GM12872 (cell line): ENCODE measurements at regions not wholly inside any gene's neighbourhood (a gene's known extent, or its start where the extent isn't known, plus 50 kb on each side); places are given as distances from the start of the nearest gene placed in this dataset.

Experiments
- TF ChIP-seq, protein P1 (sequence below): IDR thresholded peaks from 3 replicates; pipeline ENCODE4 v1.5.1; 2011; ENCODE audit warnings: low read depth, mild to moderate bottlenecking, low read length, moderate library complexity; ENCODE audit not compliant: insufficient read depth

DNA sequence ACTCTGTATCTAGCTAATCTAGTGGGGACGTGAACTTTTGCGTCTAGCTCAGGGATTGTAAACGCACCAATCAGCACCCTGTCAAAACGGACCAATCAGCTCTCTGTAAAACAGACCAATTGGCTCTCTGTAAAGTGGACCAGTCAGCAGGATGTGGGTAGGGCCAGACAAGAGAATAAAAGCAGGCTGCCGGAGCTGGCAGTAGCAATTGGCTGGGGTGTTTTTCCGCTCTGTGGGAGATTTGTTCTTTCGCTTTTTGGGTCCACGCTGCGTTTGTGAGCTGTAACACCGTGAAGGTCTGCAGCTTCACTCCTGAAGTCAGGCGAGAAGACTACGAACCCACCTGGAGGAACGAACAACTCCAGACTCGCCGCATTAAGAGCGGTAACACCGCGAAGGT lies 76.5 kb downstream of the SPRING1 start:
- TF ChIP-seq, protein P1, sequence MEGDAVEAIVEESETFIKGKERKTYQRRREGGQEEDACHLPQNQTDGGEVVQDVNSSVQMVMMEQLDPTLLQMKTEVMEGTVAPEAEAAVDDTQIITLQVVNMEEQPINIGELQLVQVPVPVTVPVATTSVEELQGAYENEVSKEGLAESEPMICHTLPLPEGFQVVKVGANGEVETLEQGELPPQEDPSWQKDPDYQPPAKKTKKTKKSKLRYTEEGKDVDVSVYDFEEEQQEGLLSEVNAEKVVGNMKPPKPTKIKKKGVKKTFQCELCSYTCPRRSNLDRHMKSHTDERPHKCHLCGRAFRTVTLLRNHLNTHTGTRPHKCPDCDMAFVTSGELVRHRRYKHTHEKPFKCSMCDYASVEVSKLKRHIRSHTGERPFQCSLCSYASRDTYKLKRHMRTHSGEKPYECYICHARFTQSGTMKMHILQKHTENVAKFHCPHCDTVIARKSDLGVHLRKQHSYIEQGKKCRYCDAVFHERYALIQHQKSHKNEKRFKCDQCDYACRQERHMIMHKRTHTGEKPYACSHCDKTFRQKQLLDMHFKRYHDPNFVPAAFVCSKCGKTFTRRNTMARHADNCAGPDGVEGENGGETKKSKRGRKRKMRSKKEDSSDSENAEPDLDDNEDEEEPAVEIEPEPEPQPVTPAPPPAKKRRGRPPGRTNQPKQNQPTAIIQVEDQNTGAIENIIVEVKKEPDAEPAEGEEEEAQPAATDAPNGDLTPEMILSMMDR: no peak

DNA sequence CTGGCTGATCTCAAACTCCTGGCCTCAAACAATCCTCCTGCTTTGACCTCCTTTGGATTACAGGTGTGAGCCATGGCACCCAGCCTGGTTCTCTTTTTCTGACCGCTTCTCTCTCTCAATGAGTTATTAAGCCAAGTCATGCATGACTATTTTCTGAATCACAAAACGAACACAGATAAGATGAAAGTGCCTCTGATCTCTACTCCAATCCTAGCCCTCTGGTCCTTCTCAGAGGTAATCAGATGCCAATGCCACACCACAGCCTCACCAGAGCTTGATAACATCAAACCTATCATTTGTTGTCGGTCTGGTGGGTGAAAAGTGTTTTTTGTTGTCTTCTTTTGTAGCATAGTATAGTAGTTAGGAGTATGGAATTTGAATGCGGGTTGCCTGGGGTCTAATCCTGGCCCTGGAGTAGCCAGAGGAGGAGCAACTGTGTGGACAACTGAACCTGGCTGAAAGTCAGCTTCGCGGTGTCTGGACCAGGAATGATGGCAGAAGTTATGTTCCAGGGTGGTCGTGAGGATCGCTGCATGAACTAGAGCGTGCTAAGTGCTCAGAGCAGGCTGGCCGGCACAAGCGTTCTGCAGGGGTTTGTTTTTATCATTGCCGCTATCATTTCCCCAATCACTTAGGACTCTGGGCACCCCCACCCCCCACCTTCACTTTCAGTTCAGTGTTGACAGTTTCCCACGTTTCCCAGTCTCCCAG lies 77.9 kb downstream of the SPRING1 start:
- TF ChIP-seq, protein P1: no peak

DNA sequence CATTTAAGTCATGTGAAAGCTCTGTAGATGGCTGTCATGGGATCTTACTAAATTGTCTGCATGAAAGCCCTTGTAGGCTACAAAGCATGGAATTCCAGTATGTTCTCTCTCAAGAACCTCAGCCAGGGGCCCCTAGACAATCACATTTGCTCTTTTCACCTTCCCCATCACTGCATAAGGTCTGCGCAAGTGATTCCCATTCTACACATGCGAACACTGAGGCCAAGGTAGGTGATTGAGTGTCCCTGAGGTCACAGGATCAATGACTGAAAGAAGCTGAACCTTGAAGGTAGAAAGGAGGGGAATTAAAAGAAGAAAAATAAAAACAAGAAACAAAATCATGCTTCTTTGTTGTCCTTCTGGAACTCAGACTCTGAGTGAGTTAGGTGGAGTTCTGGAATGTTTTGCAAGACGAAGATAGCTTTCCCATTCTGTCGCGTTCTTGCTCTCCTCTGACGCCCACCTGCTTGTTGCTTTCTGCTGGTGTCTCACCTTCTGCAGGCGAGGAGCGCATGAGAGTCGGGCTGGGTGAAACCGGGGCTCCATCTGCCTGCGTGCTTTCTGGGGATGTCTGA lies 79.9 kb downstream of the SPRING1 start:
- TF ChIP-seq, protein P1: no peak

DNA sequence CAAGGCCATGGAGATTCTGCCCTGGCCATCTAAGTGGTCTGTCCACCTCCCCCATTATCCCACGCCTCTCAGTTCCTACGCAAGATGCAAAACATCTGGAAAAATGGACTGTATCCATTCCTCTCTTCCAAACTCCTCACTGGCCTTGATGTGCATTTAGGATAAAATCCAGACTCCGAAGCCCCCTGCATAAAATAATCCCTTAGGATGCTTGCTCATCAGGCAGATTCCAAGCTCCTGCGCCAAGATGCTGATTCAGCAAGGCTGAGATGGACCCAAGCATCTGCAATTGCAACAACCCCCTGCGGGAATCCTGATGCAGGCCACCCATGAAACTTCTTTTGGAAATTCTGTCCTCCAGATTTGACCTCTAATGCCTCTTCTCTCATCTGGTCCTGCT lies 81.6 kb downstream of the SPRING1 start:
- TF ChIP-seq, protein P1: no peak

DNA sequence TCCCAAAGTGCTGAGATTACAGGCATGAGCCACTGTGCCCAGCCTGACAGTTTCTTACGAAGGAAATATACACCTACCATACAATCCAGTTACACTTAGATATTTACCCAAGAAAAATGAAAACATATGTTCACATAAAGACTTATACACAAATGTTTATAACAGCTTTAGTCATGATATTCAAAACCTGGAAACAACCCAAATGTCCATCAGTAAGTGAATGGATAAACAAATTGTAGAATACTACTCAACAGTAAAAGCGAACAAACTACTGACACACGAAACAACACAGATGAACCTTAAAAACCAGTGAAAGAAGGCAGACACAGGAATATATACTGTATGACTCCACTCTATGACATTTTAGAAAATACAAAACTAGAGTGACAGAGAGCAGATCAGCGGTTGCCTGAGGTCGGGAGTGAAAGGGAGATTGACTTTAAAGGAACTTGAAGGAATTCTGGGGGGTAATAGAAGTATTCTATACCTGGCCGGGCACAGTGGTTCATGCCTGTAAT lies 83.6 kb downstream of the SPRING1 start:
- TF ChIP-seq, protein P1: no peak

DNA sequence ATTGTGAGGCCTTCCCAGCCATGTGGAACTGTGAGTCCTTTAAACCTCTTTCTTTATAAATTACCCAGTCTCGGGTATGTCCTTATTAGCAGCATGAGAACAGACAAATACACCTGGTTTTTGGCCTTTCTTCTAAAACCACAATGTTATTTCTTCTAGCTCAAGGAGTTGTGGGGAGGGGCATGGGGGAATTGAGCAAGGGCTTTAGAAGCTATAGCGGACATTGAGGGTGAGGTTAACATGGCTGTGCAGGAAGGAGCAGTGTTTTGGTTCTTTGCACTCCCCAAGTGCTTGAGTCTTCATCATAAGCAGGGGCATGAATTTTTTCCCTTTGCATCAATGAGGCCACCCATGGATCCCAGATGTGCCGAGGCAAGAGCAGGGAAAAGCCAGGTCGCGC lies 86.8 kb downstream of the SPRING1 start:
- TF ChIP-seq, protein P1: no peak

DNA sequence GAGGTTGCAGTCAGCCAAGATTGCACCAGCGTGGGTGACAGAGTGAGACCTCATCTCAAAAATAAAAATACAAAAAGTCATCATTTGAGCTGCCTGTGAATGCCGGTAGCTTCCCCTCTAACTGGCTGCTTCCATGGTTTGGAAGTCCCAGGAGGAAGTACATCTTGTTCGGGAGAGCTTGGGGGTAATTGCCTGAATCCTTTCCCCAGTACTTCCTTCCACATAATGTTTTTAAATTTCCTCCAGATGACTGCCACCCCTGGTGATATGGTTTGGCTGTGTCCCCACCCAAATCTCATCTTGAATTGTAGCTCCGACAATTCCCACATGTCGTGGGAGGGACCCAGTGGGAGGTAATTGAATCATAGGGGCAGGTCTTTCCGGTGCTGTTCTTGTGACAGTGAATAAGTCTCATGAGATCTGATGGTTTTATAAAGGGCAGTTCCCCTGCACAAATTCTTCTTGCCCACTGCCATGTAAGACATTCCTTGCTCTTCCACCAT lies 87.2 kb downstream of the SPRING1 start:
- TF ChIP-seq, protein P1: no peak
